SK-N-SH (cell line): ENCODE measurements at regions not wholly inside any gene's neighbourhood (a gene's known extent, or its start where the extent isn't known, plus 50 kb on each side); places are given as distances from the start of the nearest gene placed in this dataset.

Experiments used
- EZH2phosphoT487 ChIP-seq: fragments of 200-600 bp; sonication (generic); IDR thresholded peaks from 2 replicates; pipeline ENCODE4 v1.6.1; 2017; ENCODE audit warnings: low read depth, mixed run types, mild to moderate bottlenecking, antibody characterized with exemption, moderate library complexity, borderline replicate concordance
- NRF1 ChIP-seq: IDR thresholded peaks from 2 replicates; pipeline ENCODE4 v1.6.1; 2012; ENCODE audit warnings: low read depth, mild to moderate bottlenecking, low read length
- POLR2AphosphoS5 ChIP-seq: IDR thresholded peaks from 2 replicates; pipeline ENCODE4 v1.6.1; 2012; ENCODE audit warnings: low read depth, low read length
- RAD21 ChIP-seq: IDR thresholded peaks from 2 replicates; pipeline ENCODE4 v1.6.1; 2012; ENCODE audit warnings: mild to moderate bottlenecking, low read length
- REST ChIP-seq: IDR thresholded peaks from 2 replicates; pipeline ENCODE4 v1.6.1; 2012; ENCODE audit warnings: mild to moderate bottlenecking, low read depth, low read length, moderate library complexity
- RFX5 ChIP-seq: IDR thresholded peaks from 2 replicates; pipeline ENCODE4 v1.6.1; 2012; ENCODE audit warnings: mild to moderate bottlenecking, improper control_type of control experiment, low read length
- TAF1 ChIP-seq: IDR thresholded peaks from 2 replicates; pipeline ENCODE4 v1.6.1; 2012; ENCODE audit warnings: low read depth, mild to moderate bottlenecking, low read length, moderate library complexity, borderline replicate concordance
- USF1 ChIP-seq: IDR thresholded peaks from 2 replicates; pipeline ENCODE4 v1.4.0; 2012; ENCODE audit warnings: low read depth, borderline replicate concordance
- YY1 ChIP-seq: IDR thresholded peaks from 2 replicates; pipeline ENCODE4 v1.4.0; 2012; ENCODE audit warnings: low read depth, mild to moderate bottlenecking
- TF ChIP-seq, protein P1 (sequence below): fragments of 200-600 bp; sonication (generic); IDR thresholded peaks from 2 replicates; pipeline ENCODE4 v1.6.1; 2017; ENCODE audit warnings: antibody characterized with exemption, mild to moderate bottlenecking, moderate library complexity
- TF ChIP-seq, protein P2 (sequence below): IDR thresholded peaks from 2 replicates; pipeline ENCODE4 v1.4.0; 2012; ENCODE audit warnings: low read depth

- TF ChIP-seq, protein P1, sequence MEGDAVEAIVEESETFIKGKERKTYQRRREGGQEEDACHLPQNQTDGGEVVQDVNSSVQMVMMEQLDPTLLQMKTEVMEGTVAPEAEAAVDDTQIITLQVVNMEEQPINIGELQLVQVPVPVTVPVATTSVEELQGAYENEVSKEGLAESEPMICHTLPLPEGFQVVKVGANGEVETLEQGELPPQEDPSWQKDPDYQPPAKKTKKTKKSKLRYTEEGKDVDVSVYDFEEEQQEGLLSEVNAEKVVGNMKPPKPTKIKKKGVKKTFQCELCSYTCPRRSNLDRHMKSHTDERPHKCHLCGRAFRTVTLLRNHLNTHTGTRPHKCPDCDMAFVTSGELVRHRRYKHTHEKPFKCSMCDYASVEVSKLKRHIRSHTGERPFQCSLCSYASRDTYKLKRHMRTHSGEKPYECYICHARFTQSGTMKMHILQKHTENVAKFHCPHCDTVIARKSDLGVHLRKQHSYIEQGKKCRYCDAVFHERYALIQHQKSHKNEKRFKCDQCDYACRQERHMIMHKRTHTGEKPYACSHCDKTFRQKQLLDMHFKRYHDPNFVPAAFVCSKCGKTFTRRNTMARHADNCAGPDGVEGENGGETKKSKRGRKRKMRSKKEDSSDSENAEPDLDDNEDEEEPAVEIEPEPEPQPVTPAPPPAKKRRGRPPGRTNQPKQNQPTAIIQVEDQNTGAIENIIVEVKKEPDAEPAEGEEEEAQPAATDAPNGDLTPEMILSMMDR, result no peak
- no peak for TF ChIP-seq USF1
- no peak for TF ChIP-seq POLR2AphosphoS5
- no peak for TF ChIP-seq YY1
- TF ChIP-seq RAD21, result no peak
- no peak for TF ChIP-seq TAF1
- TF ChIP-seq, protein P2, sequence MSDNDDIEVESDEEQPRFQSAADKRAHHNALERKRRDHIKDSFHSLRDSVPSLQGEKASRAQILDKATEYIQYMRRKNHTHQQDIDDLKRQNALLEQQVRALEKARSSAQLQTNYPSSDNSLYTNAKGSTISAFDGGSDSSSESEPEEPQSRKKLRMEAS, result no peak
- TF ChIP-seq RFX5, result no peak
- no peak for TF ChIP-seq NRF1
- no peak for TF ChIP-seq EZH2phosphoT487
- no peak for TF ChIP-seq REST
Measured at GRCh38 chr3:190739641-190740185, 122.8 kb downstream of the GMNC start.
